WTC11 (cell line): ENCODE measurements at regions not wholly inside any gene's neighbourhood (a gene's known extent, or its start where the extent isn't known, plus 50 kb on each side); places are given as distances from the start of the nearest gene placed in this dataset.

Experiments used
- CBFB ChIP-seq: sonication (generic); formaldehyde crosslinking; IDR thresholded peaks from 2 replicates; pipeline ENCODE4 v1.8.1; 2022; ENCODE audit warnings: mild to moderate bottlenecking, low read depth, missing genetic modification reagents
- FOXJ3 ChIP-seq: sonication (generic); formaldehyde crosslinking; IDR thresholded peaks from 2 replicates; pipeline ENCODE4 v1.9.0; 2021; ENCODE audit warnings: missing genetic modification reagents, mild to moderate bottlenecking, borderline replicate concordance
- GTF2I ChIP-seq: fragments of 250-450 bp; sonication (Bioruptor Pico); conservative IDR thresholded peaks from 2 replicates; pipeline ENCODE4 v1.4.0; 2021; ENCODE audit warnings: mild to moderate bottlenecking
- NR1H2 ChIP-seq: sonication (generic); formaldehyde crosslinking; IDR thresholded peaks from 2 replicates; pipeline ENCODE4 v1.9.0; 2021; ENCODE audit warnings: mild to moderate bottlenecking, moderate library complexity, missing genetic modification reagents
- NR3C1 ChIP-seq: sonication (generic); formaldehyde crosslinking; conservative IDR thresholded peaks from 2 replicates; pipeline ENCODE4 v1.8.1; 2023; ENCODE audit warnings: low read depth, mild to moderate bottlenecking, missing genetic modification reagents
- SOX15 ChIP-seq: fragments of 250-450 bp; sonication (Bioruptor Pico); IDR thresholded peaks from 2 replicates; pipeline ENCODE4 v1.9.0; 2021; ENCODE audit warnings: mild to moderate bottlenecking
- ZNF263 ChIP-seq: sonication (generic); formaldehyde crosslinking; IDR thresholded peaks from 2 replicates; pipeline ENCODE4 v1.8.1; 2022; ENCODE audit warnings: low read depth, mild to moderate bottlenecking, moderate library complexity, missing genetic modification reagents
- TF ChIP-seq, protein P1 (sequence below): fragments of 200-600 bp; IDR thresholded peaks from 2 replicates; pipeline ENCODE4 v1.8.0; 2022; ENCODE audit warnings: antibody characterized with exemption
- TF ChIP-seq, protein P2 (sequence below): sonication (generic); formaldehyde crosslinking; IDR thresholded peaks from 2 replicates; pipeline ENCODE4 v1.8.1; 2022; ENCODE audit warnings: low read depth, missing genetic modification reagents, borderline replicate concordance
- TF ChIP-seq, protein P3 (sequence below): sonication (generic); formaldehyde crosslinking; conservative IDR thresholded peaks from 2 replicates; pipeline ENCODE4 v1.8.1; 2022; ENCODE audit warnings: mild to moderate bottlenecking, missing genetic modification reagents
- TF ChIP-seq, protein P4 (sequence below): sonication (generic); formaldehyde crosslinking; conservative IDR thresholded peaks from 2 replicates; pipeline ENCODE4 v1.8.1; 2023; ENCODE audit warnings: mild to moderate bottlenecking, low read depth, missing genetic modification reagents, moderate library complexity
- TF ChIP-seq, protein P5 (sequence below): sonication (generic); formaldehyde crosslinking; IDR thresholded peaks from 2 replicates; pipeline ENCODE4 v1.8.1; 2023; ENCODE audit warnings: mild to moderate bottlenecking, missing genetic modification reagents, moderate library complexity

DNA sequence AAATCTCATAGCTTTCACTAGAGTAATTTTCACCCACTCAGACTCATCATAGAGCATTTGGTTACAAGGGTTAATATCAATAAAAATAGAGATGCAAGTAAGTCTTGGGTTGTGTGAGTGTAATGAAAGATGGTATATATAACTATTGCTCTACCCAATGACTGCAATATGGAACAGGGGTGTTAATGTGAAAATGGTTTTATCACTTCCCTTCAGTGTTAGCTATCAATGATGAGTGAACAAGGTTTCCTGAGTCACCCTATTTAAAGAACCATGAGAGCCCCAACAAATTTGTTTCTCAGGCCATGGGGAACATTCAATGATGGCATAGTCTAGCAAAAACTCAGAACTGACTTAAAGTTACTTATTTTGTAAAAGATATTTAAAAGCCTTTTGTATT, 1133.6 kb upstream of the ZEB2 start:
- TF ChIP-seq, protein P1, sequence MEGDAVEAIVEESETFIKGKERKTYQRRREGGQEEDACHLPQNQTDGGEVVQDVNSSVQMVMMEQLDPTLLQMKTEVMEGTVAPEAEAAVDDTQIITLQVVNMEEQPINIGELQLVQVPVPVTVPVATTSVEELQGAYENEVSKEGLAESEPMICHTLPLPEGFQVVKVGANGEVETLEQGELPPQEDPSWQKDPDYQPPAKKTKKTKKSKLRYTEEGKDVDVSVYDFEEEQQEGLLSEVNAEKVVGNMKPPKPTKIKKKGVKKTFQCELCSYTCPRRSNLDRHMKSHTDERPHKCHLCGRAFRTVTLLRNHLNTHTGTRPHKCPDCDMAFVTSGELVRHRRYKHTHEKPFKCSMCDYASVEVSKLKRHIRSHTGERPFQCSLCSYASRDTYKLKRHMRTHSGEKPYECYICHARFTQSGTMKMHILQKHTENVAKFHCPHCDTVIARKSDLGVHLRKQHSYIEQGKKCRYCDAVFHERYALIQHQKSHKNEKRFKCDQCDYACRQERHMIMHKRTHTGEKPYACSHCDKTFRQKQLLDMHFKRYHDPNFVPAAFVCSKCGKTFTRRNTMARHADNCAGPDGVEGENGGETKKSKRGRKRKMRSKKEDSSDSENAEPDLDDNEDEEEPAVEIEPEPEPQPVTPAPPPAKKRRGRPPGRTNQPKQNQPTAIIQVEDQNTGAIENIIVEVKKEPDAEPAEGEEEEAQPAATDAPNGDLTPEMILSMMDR = no peak
- TF ChIP-seq CBFB (CRISPR knock-in tag) (no peak), GTF2I (no peak), SOX15 (CRISPR knock-in tag) (no peak), FOXJ3 (CRISPR knock-in tag) (no peak), NR3C1 (no peak), ZNF263 (no peak), NR1H2 (no peak)
- TF ChIP-seq, protein P2, sequence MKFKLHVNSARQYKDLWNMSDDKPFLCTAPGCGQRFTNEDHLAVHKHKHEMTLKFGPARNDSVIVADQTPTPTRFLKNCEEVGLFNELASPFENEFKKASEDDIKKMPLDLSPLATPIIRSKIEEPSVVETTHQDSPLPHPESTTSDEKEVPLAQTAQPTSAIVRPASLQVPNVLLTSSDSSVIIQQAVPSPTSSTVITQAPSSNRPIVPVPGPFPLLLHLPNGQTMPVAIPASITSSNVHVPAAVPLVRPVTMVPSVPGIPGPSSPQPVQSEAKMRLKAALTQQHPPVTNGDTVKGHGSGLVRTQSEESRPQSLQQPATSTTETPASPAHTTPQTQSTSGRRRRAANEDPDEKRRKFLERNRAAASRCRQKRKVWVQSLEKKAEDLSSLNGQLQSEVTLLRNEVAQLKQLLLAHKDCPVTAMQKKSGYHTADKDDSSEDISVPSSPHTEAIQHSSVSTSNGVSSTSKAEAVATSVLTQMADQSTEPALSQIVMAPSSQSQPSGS (CRISPR knock-in tag) = no peak
- TF ChIP-seq, protein P3, sequence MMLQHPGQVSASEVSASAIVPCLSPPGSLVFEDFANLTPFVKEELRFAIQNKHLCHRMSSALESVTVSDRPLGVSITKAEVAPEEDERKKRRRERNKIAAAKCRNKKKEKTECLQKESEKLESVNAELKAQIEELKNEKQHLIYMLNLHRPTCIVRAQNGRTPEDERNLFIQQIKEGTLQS = no peak
- TF ChIP-seq, protein P4, sequence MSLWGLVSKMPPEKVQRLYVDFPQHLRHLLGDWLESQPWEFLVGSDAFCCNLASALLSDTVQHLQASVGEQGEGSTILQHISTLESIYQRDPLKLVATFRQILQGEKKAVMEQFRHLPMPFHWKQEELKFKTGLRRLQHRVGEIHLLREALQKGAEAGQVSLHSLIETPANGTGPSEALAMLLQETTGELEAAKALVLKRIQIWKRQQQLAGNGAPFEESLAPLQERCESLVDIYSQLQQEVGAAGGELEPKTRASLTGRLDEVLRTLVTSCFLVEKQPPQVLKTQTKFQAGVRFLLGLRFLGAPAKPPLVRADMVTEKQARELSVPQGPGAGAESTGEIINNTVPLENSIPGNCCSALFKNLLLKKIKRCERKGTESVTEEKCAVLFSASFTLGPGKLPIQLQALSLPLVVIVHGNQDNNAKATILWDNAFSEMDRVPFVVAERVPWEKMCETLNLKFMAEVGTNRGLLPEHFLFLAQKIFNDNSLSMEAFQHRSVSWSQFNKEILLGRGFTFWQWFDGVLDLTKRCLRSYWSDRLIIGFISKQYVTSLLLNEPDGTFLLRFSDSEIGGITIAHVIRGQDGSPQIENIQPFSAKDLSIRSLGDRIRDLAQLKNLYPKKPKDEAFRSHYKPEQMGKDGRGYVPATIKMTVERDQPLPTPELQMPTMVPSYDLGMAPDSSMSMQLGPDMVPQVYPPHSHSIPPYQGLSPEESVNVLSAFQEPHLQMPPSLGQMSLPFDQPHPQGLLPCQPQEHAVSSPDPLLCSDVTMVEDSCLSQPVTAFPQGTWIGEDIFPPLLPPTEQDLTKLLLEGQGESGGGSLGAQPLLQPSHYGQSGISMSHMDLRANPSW = no peak
- TF ChIP-seq, protein P5, sequence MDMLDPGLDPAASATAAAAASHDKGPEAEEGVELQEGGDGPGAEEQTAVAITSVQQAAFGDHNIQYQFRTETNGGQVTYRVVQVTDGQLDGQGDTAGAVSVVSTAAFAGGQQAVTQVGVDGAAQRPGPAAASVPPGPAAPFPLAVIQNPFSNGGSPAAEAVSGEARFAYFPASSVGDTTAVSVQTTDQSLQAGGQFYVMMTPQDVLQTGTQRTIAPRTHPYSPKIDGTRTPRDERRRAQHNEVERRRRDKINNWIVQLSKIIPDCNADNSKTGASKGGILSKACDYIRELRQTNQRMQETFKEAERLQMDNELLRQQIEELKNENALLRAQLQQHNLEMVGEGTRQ (CRISPR knock-in tag) = no peak
